HCT116 (cell line): ENCODE measurements at regions not wholly inside any gene's neighbourhood (a gene's known extent, or its start where the extent isn't known, plus 50 kb on each side); places are given as distances from the start of the nearest gene placed in this dataset.

Source experiments
- ATAC-seq: fragments of 200-7000 bp; cut with Tn5 transposase; 2 replicates; pipeline ENCODE4 v1.9.1; 2020; ENCODE audit warnings: mild to moderate bottlenecking, moderate library complexity
- BruUV-seq: library from RNA; stranded (reverse); fragments of 400-500 nt; replicated peaks from 2 replicates; lab custom pipeline; 2021; lab: Mats Ljungman, UMichigan
- CTCF ChIA-PET: fragments of 300-600 bp; sonication (Branson Sonifier 250); formaldehyde crosslinking; loops from one replicate; lab custom pipeline; 2021; ENCODE audit warnings: antibody characterized with exemption; lab: Charles Lee
- POLR2A ChIA-PET: fragments of 300-600, 350-600 bp; sonication (Branson Sonifier 250); formaldehyde crosslinking; loops from one replicate; lab custom pipeline; 2021; ENCODE audit warnings: antibody characterized with exemption; lab: Charles Lee
- RAD21 ChIA-PET, 2 experiments: fragments of 300-600 bp; sonication (Branson Sonifier 250); formaldehyde crosslinking; loops; one replicate each; lab custom pipeline; 2023; ENCODE audit warnings: low total read pairs in 2 of 2; ENCODE audit not compliant: uncharacterized antibody in 2 of 2, unreplicated experiment in 2 of 2, low non-redundant PET in 1 of 2; lab: Charles Lee
- DNase-seq: peaks from one replicate; pipeline ENCODE4 v3.0.0-alpha.2; 2010; ENCODE audit warnings: low read depth, low spot score
- H2AFZ ChIP-seq: fragments of 200-600 bp; shearing (Covaris generic), sonication (generic); 2 replicates; pipeline ENCODE4 v1.6.1; 2017; ENCODE audit warnings: low read depth, mixed run types, mixed read lengths, antibody characterized with exemption, low read length; ENCODE audit not compliant: poor library complexity, severe bottlenecking
- H3K27ac ChIP-seq: 2 replicates; pipeline ENCODE4 v1.5.1; 2012; ENCODE audit warnings: low read depth, low read length
- H3K27me3 ChIP-seq: fragments of 200-600 bp; sonication (generic); 2 replicates; pipeline ENCODE4 v1.6.1; 2016; ENCODE audit warnings: mixed run types, low read length, mixed read lengths; ENCODE audit not compliant: insufficient read depth
- H3K36me3 ChIP-seq, 2 experiments: fragments of 200-500 bp in 1 of 2; fragments of 200-600 bp in 1 of 2; sonication (Bioruptor generic) in 1 of 2; sonication (generic) in 1 of 2; 2 replicates each; pipeline versions ENCODE4 v1.5.1 to v1.6.1; 2014 to 2016; ENCODE audit warnings: low read length in 2 of 2, inconsistent platforms in 1 of 2, mixed read lengths in 1 of 2, mixed run types in 1 of 2; ENCODE audit not compliant: insufficient read depth in 2 of 2, control insufficient read depth in 1 of 2
- H3K4me1 ChIP-seq, 2 experiments: fragments of 200-600 bp in 1 of 2; sonication (generic) in 1 of 2; 2 replicates each; pipeline versions ENCODE4 v1.5.1 to v1.6.1; 2012 to 2017; ENCODE audit warnings: low read length in 2 of 2, inconsistent platforms in 1 of 2, mild to moderate bottlenecking in 1 of 2, mixed read lengths in 1 of 2, mixed run types in 1 of 2, moderate library complexity in 1 of 2; ENCODE audit not compliant: insufficient read depth in 2 of 2, control insufficient read depth in 1 of 2
- H3K4me2 ChIP-seq: fragments of 200-600 bp; sonication (generic); 2 replicates; pipeline ENCODE4 v1.6.1; 2017; ENCODE audit warnings: mixed run types, low read length, mixed read lengths
- H3K4me3 ChIP-seq, 2 experiments: fragments of 200-600 bp in 1 of 2; sonication (generic) in 1 of 2; replicated peaks in 1 of 2; 2 replicates each; pipeline ENCODE4 v1.5.1; 2011 to 2016; ENCODE audit warnings: low read length in 2 of 2, control low read depth in 1 of 2, low read depth in 1 of 2, mild to moderate bottlenecking in 1 of 2, mixed read lengths in 1 of 2, mixed run types in 1 of 2
- H3K79me2 ChIP-seq: fragments of 200-600 bp; sonication (generic); 2 replicates; pipeline ENCODE4 v1.6.1; 2017; ENCODE audit warnings: mild to moderate bottlenecking, mixed run types, low read length, moderate library complexity, mixed read lengths; ENCODE audit not compliant: insufficient read depth
- H3K9ac ChIP-seq: fragments of 200-600 bp; sonication (generic); 2 replicates; pipeline ENCODE4 v1.6.1; 2016; ENCODE audit warnings: low read length, mixed read lengths
- H3K9me2 ChIP-seq: fragments of 200-600 bp; sonication (generic), shearing (Covaris generic); 2 replicates; pipeline ENCODE4 v1.6.1; 2017; ENCODE audit warnings: mixed run types, mild to moderate bottlenecking, moderate library complexity; ENCODE audit not compliant: insufficient read depth
- H3K9me3 ChIP-seq, 2 experiments: fragments of 200-500 bp in 1 of 2; fragments of 200-600 bp in 1 of 2; sonication (Bioruptor generic) in 1 of 2; sonication (generic) in 1 of 2; 2 replicates each; pipeline ENCODE4 v1.6.1; 2014 to 2017; ENCODE audit warnings: low read length in 2 of 2, mixed read lengths in 2 of 2, inconsistent platforms in 1 of 2, low read depth in 1 of 2, mild to moderate bottlenecking in 1 of 2, mixed run types in 1 of 2, moderate library complexity in 1 of 2; ENCODE audit not compliant: control insufficient read depth in 1 of 2, insufficient read depth in 1 of 2
- H4K20me1 ChIP-seq: fragments of 200-600 bp; sonication (generic), shearing (Covaris generic); 2 replicates; pipeline ENCODE4 v1.6.1; 2017; ENCODE audit warnings: mixed run types, mild to moderate bottlenecking, moderate library complexity; ENCODE audit not compliant: insufficient read depth
- ATF3 ChIP-seq: IDR thresholded peaks from 2 replicates; pipeline ENCODE4 v1.6.1; 2012
- CBX3 ChIP-seq: IDR thresholded peaks from 2 replicates; pipeline ENCODE4 v1.6.1; 2012; ENCODE audit warnings: low read depth
- CEBPB ChIP-seq: IDR thresholded peaks from 2 replicates; pipeline ENCODE4 v1.6.1; 2012; ENCODE audit warnings: low read depth
- CTCF ChIP-seq, 3 experiments: fragments of 200-600 bp in 1 of 3; sonication (generic) in 1 of 3; IDR thresholded peaks in 2 of 3; conservative IDR thresholded peaks in 1 of 3; 2 replicates each; pipeline ENCODE4 v1.5.1; 2012 to 2017; ENCODE audit warnings: low read depth in 2 of 3, low read length in 2 of 3, antibody characterized with exemption in 1 of 3, borderline replicate concordance in 1 of 3, control low read depth in 1 of 3, mild to moderate bottlenecking in 1 of 3, mixed read lengths in 1 of 3, mixed run types in 1 of 3, moderate library complexity in 1 of 3; ENCODE audit not compliant: insufficient read depth in 1 of 3
- EGR1 ChIP-seq: IDR thresholded peaks from 2 replicates; pipeline ENCODE4 v1.6.1; 2012; ENCODE audit warnings: low read depth
- ELF1 ChIP-seq: IDR thresholded peaks from 2 replicates; pipeline ENCODE4 v1.6.1; 2012; ENCODE audit warnings: low read depth, borderline replicate concordance
- EZH2 ChIP-seq: fragments of 200-600 bp; sonication (generic); IDR thresholded peaks from 2 replicates; pipeline ENCODE4 v1.6.1; 2017; ENCODE audit warnings: antibody characterized with exemption, mixed run types
- EZH2phosphoT487 ChIP-seq: fragments of 200-600 bp; IDR thresholded peaks from 2 replicates; pipeline ENCODE4 v1.6.1; 2018; ENCODE audit warnings: antibody characterized with exemption, borderline replicate concordance
- FOSL1 ChIP-seq: IDR thresholded peaks from 2 replicates; pipeline ENCODE4 v1.6.1; 2012; ENCODE audit warnings: low read depth
- JUND ChIP-seq: IDR thresholded peaks from 2 replicates; pipeline ENCODE4 v1.6.1; 2012
- POLR2AphosphoS5 ChIP-seq: IDR thresholded peaks from 2 replicates; pipeline ENCODE4 v1.6.1; 2011; ENCODE audit warnings: mild to moderate bottlenecking, low read depth, low read length, moderate library complexity
- RAD21 ChIP-seq: IDR thresholded peaks from 2 replicates; pipeline ENCODE4 v1.6.1; 2012; ENCODE audit warnings: low read depth, mild to moderate bottlenecking
- REST ChIP-seq: IDR thresholded peaks from 2 replicates; pipeline ENCODE4 v1.6.1; 2012; ENCODE audit warnings: low read depth
- SIN3A ChIP-seq: IDR thresholded peaks from 2 replicates; pipeline ENCODE4 v1.6.1; 2012; ENCODE audit warnings: low read depth
- SP1 ChIP-seq: IDR thresholded peaks from 2 replicates; pipeline ENCODE4 v1.6.1; 2012; ENCODE audit warnings: low read depth
- SRF ChIP-seq: IDR thresholded peaks from 2 replicates; pipeline ENCODE4 v1.6.1; 2012; ENCODE audit warnings: low read depth
- TCF7L2 ChIP-seq: IDR thresholded peaks from 2 replicates; pipeline ENCODE4 v1.7.0; 2011; ENCODE audit warnings: borderline replicate concordance, inconsistent platforms; ENCODE audit not compliant: insufficient read depth, insufficient read length; ENCODE audit errors: extremely low read depth
- ZBTB33 ChIP-seq: IDR thresholded peaks from 2 replicates; pipeline ENCODE4 v1.6.1; 2011; ENCODE audit warnings: mild to moderate bottlenecking, low read length, moderate library complexity; ENCODE audit not compliant: insufficient replicate concordance; ENCODE audit errors: extremely low read depth
- ZFX ChIP-seq: fragments of 450-650 bp; IDR thresholded peaks from 2 replicates; pipeline ENCODE4 v1.6.1; 2017
- ZNF274 ChIP-seq: fragments of 200-500 bp; sonication (Bioruptor generic); IDR thresholded peaks from 2 replicates; pipeline ENCODE4 v1.6.1; 2014; ENCODE audit warnings: mild to moderate bottlenecking, low read depth, low read length, inconsistent platforms
- intact Hi-C: fragments of 100-400 bp; cut with micrococcal nuclease; formaldehyde crosslinking; loops from 2 replicates; pipeline ENCODE4 v1.10.0; 2022

- POLR2A ChIA-PET, result no interaction called here
- BruUV-seq, result no TSS peak
- DNase-seq, result no peak
These were observed 408.2 kb upstream of the PITX2 start for GRCh38 chr4:111031001-111031579.

More at GRCh38 chr4:111031001-111031579, 408.2 kb upstream of the PITX2 start:
- no peaks in the 10 kb centered on the region for H3K9me2 ChIP-seq
- no peaks in the 10 kb centered on the region for H3K9me3 ChIP-seq
- H4K20me1 ChIP-seq, result no peaks in the 10 kb centered on the region
- ChIA-PET CTCF (no interaction called here), RAD21 (no interaction called here)
- no peak for TF ChIP-seq CEBPB
- TF ChIP-seq ZBTB33, result no peak
- no peak for TF ChIP-seq FOSL1
- no peak for TF ChIP-seq ZFX
- TF ChIP-seq ZNF274, result no peak
- TF ChIP-seq RAD21, result no peak
- no peak for TF ChIP-seq CTCF (IDR thresholded peaks at IDR 0.05 in 2 of 3, conservative IDR thresholded peaks at IDR 0.05 in 1 of 3; ENCODE audit: borderline replicate concordance in 1 of 3, insufficient read depth in 1 of 3, low read depth in 2 of 3, low read length in 2 of 3)
- TF ChIP-seq SRF, result no peak
- no peak for TF ChIP-seq CBX3
- no peak for TF ChIP-seq SP1
- TF ChIP-seq POLR2AphosphoS5, result no peak
- TF ChIP-seq REST, result no peak
- no peak for TF ChIP-seq TCF7L2
- no peak for TF ChIP-seq ELF1
- TF ChIP-seq EZH2, result no peak
- TF ChIP-seq SIN3A, result no peak
- TF ChIP-seq ATF3, result no peak
- no peak for TF ChIP-seq EGR1
- TF ChIP-seq EZH2phosphoT487, result no peak
- no peak for TF ChIP-seq JUND
- no peaks in the 10 kb centered on the region for H3K36me3 ChIP-seq
- H3K4me3 ChIP-seq, result no peak overlapping the region
- intact Hi-C loops, result no loop called here
- H3K27ac ChIP-seq, result no peak overlapping the region
- H2AFZ ChIP-seq, result no peak overlapping the region
- H3K9ac ChIP-seq, result no peak overlapping the region
- H3K4me1 ChIP-seq, result peaks cover 0 to 2% of the 10 kb centered on the region in 2 experiments; a peak in 1 of 4 replicates
- H3K27me3 ChIP-seq, result no peaks in the 10 kb centered on the region
- no peaks in the 10 kb centered on the region for H3K79me2 ChIP-seq
- no peak for ATAC-seq
- H3K4me2 ChIP-seq, result no peak overlapping the region
